ENCODE measurements at regions not wholly inside any gene's neighbourhood (a gene's known extent, or its start where the extent isn't known, plus 50 kb on each side); places are given as distances from the start of the nearest gene placed in this dataset.

DNA sequence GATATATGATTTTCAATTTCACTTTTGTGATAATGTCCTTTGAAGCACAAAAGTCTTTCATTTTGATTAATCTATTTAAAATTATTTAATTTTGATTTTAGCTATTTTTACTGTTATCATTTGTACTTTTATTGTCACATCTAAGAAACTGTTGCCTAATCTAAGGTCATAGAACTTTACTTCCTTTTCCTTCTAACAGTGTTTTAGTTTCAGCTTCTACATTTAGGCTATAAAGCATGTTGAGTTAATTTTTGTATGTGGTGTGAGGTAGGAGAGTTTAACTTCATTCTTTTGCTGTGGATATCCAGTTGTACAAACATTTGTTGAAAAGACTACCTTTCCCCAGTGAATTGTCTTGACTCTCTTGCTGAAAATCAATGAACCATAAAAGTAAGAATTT lies 204.5 kb downstream of the TM2D1 start:
- no peak for DNase-seq

DNA sequence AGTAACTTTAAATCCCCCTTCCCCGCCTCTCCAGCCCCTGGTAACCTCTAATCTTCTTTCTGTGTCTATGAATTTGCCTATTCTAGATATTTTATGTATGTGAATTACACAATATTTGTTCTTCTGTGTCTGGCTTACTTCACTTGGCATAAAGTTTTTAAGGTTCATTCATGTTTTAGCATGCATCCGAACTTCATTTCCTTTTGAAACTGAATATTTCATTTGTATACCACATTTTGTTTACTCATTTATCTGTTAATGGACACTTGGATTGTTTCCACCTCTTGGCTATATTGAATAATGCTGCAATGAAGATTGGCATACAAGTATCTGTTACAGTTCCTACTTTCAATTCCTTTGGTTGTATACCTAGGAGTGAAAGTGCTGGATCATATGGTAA lies 205.3 kb downstream of the TM2D1 start:
- no peak for DNase-seq

DNA sequence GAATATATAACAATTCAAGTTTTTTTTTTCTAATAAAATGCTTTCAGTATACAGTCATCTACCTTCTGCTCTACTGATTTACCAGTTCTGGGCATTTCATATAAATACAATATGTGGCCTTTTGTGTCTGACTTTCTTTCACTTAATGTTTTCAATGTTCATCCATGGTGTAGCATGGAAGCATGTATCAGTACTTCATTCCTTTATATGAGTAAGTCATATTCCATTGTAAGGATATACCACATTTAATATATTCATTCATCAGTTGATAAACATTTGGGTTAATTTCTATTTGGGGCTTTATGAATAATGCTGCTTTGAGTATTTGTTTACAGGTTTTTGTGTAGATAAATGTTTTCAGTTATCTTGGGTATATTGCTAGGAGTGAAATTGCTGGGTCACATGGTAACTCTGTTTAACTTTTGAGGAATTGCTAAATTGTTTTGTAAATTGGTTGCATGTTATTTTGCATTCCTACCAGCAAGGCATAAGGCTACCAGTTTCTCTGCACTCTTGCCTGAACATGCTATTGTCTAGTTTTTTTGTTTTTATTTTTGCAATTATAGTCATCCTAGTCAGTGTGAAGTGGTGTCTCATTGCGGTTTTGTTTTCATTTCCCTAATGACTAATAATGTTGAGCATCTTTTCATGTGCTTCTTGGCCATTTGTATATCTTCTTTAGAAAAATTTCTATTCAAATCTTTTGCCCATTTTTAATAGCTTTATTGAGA lies 206.1 kb downstream of the TM2D1 start:
- DNase-seq, result no peak

DNA sequence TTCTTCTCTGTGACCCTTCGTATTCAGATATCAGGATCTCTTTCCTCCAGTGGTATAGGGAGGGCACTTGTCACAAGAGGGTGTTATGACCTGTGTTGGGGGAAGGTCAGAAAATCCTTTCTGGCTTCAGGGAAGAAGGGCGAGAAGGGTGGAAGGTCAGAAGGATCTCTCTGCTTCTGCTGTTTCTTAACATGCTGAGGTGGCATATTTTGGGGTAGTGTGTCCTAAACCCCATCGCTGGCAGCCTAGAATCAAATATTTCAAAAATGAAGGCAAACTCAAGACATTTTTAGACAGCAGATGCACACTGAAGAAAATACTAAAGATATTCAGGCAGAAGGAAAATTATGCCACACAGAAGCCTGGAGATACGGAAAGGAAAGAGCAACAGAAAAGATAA lies 207.6 kb downstream of the TM2D1 start:
- DNase-seq, result no peak

DNA sequence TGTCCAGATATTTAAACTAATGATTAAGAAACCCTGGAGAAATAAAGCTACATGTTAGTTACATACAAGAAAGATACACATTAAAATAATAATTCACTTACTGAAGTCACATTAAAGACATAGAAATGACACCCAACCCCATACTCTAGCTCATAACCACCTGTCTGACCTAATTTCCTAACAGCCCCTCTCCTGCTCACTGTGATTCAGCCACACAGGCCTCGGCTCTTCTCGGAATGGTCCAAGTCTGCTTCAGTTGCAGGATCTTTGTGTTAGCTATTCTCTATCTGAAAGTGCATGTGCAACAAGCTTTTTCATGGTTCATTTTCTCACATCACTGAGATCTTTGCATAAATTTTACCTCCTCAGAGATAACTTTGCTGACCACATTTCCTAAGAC lies 209.8 kb downstream of the TM2D1 start:
- no peak for DNase-seq
